GM19025 (cell line): ENCODE measurements at regions not wholly inside any gene's neighbourhood (a gene's known extent, or its start where the extent isn't known, plus 50 kb on each side); places are given as distances from the start of the nearest gene placed in this dataset.
"Not testable (repeated sequence)": the region's sequence is repeated elsewhere in the genome, so short reads cannot be mapped to it uniquely, and the experiment has no call there.

Experiments used
- ATAC-seq: cut with Tn5 transposase; IDR thresholded peaks from one replicate; pipeline ENCODE4 v1.9.1; 2021; ENCODE audit warnings: mild to moderate bottlenecking, low read depth, moderate library complexity; ENCODE audit not compliant: unreplicated experiment

DNA sequence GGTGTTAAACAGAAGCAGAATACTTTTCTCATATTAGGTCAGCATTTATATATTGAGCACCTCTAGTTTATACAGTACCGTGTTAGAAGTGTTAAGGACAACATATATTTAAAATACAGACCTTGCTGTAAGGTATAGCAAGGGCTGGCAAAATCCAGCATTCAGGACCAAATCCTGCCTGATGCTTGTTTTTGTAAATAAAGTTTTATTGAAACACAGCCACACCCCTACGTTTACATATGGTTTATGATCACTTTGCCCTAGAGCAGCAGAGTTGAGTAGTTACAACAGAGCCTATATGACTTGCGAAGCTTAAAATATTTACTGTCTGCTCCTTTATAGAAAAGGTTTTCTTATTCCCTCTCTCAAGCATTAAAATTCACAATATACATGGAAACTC, 877.3 kb downstream of the MCTP2 start:
- ATAC-seq = no peak

DNA sequence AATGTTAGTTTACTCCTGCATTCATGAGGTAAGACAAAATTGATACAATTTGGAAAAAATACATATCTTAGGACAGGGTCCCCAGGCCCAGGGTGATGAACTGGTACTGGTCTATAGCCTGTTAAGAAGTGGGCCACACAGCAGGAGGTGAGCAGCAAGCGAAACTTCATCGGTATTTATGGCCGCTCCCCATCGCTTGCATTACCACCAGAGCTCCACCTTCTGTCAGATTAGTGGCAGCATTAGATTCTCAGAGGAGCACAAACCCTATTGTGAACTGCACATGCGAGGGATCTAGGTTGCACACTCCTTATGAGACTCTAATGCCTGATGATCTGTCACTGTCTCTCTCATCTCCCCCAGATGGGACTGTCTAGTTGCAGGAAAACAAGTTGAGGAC, 880.6 kb downstream of the MCTP2 start:
- no peak for ATAC-seq

DNA sequence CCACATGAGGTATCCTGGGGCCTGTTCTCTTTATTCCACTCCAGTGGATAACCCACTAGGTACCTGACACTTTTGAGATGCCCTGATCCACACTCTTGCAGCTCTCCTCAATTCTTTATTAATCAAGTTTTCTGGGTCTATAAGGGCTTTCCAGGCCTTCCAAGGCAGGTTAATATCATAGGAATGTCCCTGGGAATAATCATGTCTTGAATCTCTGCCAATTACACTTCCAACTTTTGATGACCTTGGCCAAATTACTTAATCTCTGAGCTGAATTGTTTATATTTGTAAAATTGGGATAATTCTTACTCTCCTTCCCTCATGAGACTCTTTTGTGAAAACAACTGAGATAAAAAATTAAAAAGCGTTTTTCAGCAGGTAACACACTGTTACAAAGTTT, 881.7 kb downstream of the MCTP2 start:
- ATAC-seq = no peak

- no peak for ATAC-seq
Observed at GRCh38 chr15:95119041-95119610, 887.8 kb downstream of the MCTP2 start.

DNA sequence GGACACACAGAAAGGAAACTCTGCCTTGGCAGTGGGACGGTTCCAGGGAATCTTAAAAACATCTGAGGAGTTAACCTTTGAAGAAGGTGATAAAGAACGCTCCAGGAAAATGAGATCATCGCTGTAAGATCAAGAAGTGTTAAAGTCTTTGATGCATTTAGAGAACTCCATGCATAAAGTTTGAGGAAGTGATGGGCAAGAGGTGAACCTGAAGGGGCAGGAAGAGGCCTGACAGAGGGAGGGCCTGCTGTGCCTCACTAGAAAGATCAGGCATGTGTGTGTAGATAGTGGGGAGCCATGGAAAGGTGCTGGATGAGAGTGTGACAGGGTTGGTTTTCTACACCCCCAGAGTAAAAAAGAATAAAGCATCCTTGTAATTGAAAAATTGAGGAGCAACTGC, 889.2 kb downstream of the MCTP2 start:
- ATAC-seq = no peak

DNA sequence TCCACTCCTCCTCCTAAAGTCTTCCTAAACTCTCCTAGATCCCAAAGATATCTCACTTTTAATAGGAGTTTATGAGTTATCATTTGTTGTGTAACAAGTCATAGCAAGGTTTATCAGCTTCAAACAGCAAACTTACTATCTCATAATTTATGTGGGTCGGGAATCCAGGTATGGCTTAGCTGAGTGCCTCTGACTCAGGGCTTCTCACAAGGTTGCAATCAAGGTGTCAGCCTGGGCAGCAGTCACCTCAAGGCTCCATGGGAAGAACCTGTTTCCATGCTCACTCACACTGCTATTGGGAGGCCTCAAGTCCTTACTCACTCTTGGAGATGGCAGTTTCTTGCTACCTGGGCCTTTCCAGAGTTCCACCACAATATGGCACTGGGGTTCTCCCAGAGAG, 889.8 kb downstream of the MCTP2 start:
- ATAC-seq = no peak

DNA sequence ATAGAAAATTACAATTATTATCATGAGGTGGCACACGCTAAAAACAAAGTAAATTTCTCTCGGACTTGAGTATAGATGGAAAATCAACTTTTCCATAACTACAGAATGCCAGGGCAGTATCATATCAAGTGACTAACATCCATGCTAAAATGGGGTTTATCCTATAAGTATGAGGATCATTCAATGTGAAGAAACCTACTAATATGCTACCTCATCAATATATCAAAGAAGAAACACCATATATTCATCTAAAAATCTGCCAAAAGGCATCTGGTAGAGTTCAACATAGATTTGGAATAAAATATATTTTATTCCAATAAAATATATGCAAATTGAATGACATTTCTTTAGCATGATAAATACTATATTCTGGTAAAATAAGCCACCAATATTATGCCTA, 894.4 kb downstream of the MCTP2 start:
- no peak for ATAC-seq

DNA sequence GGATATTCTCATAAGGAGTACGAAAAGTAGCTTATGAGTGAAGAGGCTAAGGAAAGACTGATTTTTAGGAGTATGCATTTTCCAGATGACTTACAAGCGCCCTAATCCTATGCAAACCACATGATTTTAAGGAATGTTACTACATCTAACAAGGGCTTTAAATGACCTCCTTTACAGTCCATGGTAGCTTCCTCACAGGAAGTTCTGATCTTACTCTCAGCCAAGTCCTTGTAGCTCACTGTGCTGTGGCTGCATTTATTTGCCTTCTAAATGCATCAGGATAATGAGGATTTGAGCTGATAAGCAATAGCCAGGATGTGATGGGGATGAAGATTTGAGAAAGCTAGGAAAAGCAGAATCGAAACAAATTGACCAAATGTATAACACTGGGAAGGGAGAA, 896.0 kb downstream of the MCTP2 start:
- ATAC-seq = no peak

- no peak for ATAC-seq
Observed at GRCh38 chr15:95129574-95129973, 898.2 kb downstream of the MCTP2 start.

GRCh38 chr15:95131131-95131556, 899.8 kb downstream of the MCTP2 start:
- no peak for ATAC-seq

DNA sequence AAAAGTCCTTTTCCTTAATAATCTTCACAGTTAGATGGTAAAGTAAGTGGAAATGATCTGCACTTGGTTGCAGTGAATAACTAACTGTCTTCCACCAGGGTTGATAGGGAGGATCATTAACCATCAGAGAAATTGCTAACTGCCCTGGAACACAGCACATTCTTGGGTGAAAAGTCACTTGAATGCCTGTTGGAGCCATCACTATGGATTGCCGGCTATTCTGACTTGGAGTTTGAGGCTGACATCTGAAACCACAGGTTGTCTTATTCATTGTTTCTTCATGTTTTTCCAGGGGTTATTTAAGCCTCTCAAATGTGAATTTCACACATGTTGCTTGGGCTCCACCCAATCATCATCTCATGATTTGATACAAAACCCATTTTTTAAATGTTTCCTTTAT, 901.4 kb downstream of the MCTP2 start:
- ATAC-seq = no peak

GRCh38 chr15:95134431-95135110, 903.2 kb downstream of the MCTP2 start:
- no peak for ATAC-seq

DNA sequence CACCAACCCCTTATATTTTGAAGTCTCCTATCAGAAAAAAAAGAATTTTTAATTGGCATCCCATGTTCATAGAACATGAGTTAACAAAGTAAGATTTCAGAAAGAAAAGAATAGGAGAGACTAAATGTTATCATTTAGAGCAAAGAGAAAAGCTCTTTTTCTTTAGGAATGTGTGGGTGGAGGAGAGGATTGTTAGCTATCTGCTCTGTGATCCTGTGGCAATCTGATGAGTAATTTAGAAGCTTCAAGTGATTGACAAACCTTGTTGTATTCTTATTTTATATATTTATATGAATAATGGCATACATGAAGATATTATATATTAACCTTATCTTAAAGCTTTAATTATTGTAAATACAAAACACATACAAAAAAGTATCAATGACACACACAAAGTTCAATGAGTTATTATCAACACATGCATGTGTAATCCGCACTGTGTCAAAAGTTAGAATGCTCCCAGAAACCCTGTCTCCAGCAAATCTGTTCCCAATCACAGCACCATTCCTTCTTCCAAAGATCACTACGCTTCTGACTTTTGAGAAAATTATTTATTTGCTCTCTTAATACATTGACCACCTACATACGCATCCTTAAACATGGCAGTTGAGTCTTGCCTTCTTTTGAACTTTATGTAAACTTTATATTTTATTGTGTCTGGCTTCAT, 907.4 kb downstream of the MCTP2 start:
- no peak for ATAC-seq

- no peak for ATAC-seq
Observed at GRCh38 chr15:95141486-95141885, 910.1 kb downstream of the MCTP2 start.

- no peak for ATAC-seq
Observed at GRCh38 chr15:95142531-95142930, 911.2 kb downstream of the MCTP2 start.

- ATAC-seq = no peak
Observed at GRCh38 chr15:95146481-95146880, 915.1 kb downstream of the MCTP2 start.

- no peak for ATAC-seq
Observed at GRCh38 chr15:95148183-95148582, 916.8 kb downstream of the MCTP2 start.

- no peak for ATAC-seq
Observed at GRCh38 chr15:95149036-95149435, 917.7 kb downstream of the MCTP2 start.

DNA sequence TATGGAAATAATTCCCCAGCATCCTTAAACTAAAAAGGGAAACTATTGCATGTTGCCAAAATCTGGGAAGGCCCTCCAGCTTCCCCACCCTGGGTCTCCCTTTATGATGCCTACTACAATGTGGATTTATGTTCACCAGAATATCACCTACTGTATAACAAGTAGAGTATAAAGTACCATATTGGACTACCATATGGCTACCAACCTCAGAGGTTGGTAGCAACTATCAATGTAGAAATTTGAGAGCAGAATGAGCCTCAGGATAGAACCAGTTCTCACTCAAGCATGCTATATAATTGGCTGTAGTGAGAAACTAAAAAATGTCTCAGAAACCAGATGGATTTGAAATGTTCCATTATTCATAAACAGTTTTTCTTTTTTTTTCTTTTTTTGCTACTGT, 918.4 kb downstream of the MCTP2 start:
- ATAC-seq = no peak

- no peak for ATAC-seq
Observed at GRCh38 chr15:95150466-95150865, 919.1 kb downstream of the MCTP2 start.

- no peak for ATAC-seq
Observed at GRCh38 chr15:95152741-95153140, 921.4 kb downstream of the MCTP2 start.

GRCh38 chr15:95153201-95153600, 921.8 kb downstream of the MCTP2 start:
- not testable (repeated sequence) for ATAC-seq
